ENCODE measurements at regions not wholly inside any gene's neighbourhood (a gene's known extent, or its start where the extent isn't known, plus 50 kb on each side); places are given as distances from the start of the nearest gene placed in this dataset.

GRCh38 chr20:48171071-48171470 is 385.8 kb upstream of the SULF2 start:
- 91% methylated on average over 6 of the region's 6 CpGs for WGBS
- 0 out of 2 replicates have a peak, but pooled peaks cover 4% of the 10 kb centered on the region for H3K9me3 ChIP-seq (ENCODE audit: insufficient read depth, low read depth, low read length)
- no peaks in the 10 kb centered on the region for H3K27me3 ChIP-seq (ENCODE audit: insufficient read depth, low read length)

GRCh38 chr20:48170625-48171024 is 385.3 kb upstream of the SULF2 start:
- no peaks in the 10 kb centered on the region for H3K36me3 ChIP-seq (ENCODE audit: insufficient read depth, low read length)
- H3K9ac ChIP-seq (ENCODE audit: low read depth, low read length): no peak overlapping the region
- H3K27ac ChIP-seq (ENCODE audit: low read depth, low read length): no peak overlapping the region
- 94% methylated on average over 2 of the region's 2 CpGs for WGBS
- no peak overlapping the region for H3K4me3 ChIP-seq (ENCODE audit: low read length)
- 0 out of 2 replicates have a peak, but pooled peaks cover 4% of the 10 kb centered on the region for H3K9me3 ChIP-seq (ENCODE audit: insufficient read depth, low read depth, low read length)
- H3K4me1 ChIP-seq (ENCODE audit: insufficient read depth, low read length): no peaks in the 10 kb centered on the region; the same call in 1 of the 2 replicates
- H3K27me3 ChIP-seq (ENCODE audit: insufficient read depth, low read length): no peaks in the 10 kb centered on the region

More at GRCh38 chr20:48171071-48171470, 385.8 kb upstream of the SULF2 start:
- no peak overlapping the region for H3K27ac ChIP-seq (ENCODE audit: low read depth, low read length)
- H3K36me3 ChIP-seq (ENCODE audit: insufficient read depth, low read length): no peaks in the 10 kb centered on the region
- no peak overlapping the region for H3K4me3 ChIP-seq (ENCODE audit: low read length)
- H3K9ac ChIP-seq (ENCODE audit: low read depth, low read length): no peak overlapping the region
- no peaks in the 10 kb centered on the region; the same call in 1 of the 2 replicates for H3K4me1 ChIP-seq (ENCODE audit: insufficient read depth, low read length)

- H3K4me1 ChIP-seq (ENCODE audit: insufficient read depth, low read length): no peaks in the 10 kb centered on the region; the same call in 1 of the 2 replicates
- no peak overlapping the region for H3K27ac ChIP-seq (ENCODE audit: low read depth, low read length)
- H3K27me3 ChIP-seq (ENCODE audit: insufficient read depth, low read length): no peaks in the 10 kb centered on the region
- H3K4me3 ChIP-seq (ENCODE audit: low read length): no peak overlapping the region
- H3K9me3 ChIP-seq (ENCODE audit: insufficient read depth, low read depth, low read length): 0 out of 2 replicates have a peak, but pooled peaks cover 4% of the 10 kb centered on the region
- H3K9ac ChIP-seq (ENCODE audit: low read depth, low read length): no peak overlapping the region
- 96% methylated on average over 15 of the region's 15 CpGs for WGBS
- H3K36me3 ChIP-seq (ENCODE audit: insufficient read depth, low read length): no peaks in the 10 kb centered on the region
These were observed 384.5 kb upstream of the SULF2 start for GRCh38 chr20:48169650-48170225.

- no peaks in the 10 kb centered on the region for H3K27me3 ChIP-seq (ENCODE audit: insufficient read depth, low read length)
- no peaks in the 10 kb centered on the region for H3K36me3 ChIP-seq (ENCODE audit: insufficient read depth, low read length)
- no peaks in the 10 kb centered on the region for H3K9me3 ChIP-seq (ENCODE audit: insufficient read depth, low read depth, low read length)
- no peak overlapping the region for H3K9ac ChIP-seq (ENCODE audit: low read depth, low read length)
- 85% methylated on average over 9 of the region's 10 CpGs for WGBS
- H3K27ac ChIP-seq (ENCODE audit: low read depth, low read length): no peak overlapping the region
- H3K4me3 ChIP-seq (ENCODE audit: low read length): no peak overlapping the region
- H3K4me1 ChIP-seq (ENCODE audit: insufficient read depth, low read length): no peaks in the 10 kb centered on the region; the same call in 1 of the 2 replicates
These were observed 381.0 kb upstream of the SULF2 start for GRCh38 chr20:48166082-48166835.

- no peak overlapping the region for H3K27ac ChIP-seq (ENCODE audit: low read depth, low read length)
- H3K9me3 ChIP-seq (ENCODE audit: insufficient read depth, low read depth, low read length): no peaks in the 10 kb centered on the region
- no peaks in the 10 kb centered on the region for H3K36me3 ChIP-seq (ENCODE audit: insufficient read depth, low read length)
- no peaks in the 10 kb centered on the region; the same call in 1 of the 2 replicates for H3K4me1 ChIP-seq (ENCODE audit: insufficient read depth, low read length)
- H3K27me3 ChIP-seq (ENCODE audit: insufficient read depth, low read length): no peaks in the 10 kb centered on the region
- H3K4me3 ChIP-seq (ENCODE audit: low read length): no peak overlapping the region
- 96% methylated on average over 9 of the region's 9 CpGs for WGBS
- no peak overlapping the region for H3K9ac ChIP-seq (ENCODE audit: low read depth, low read length)
These were observed 380.1 kb upstream of the SULF2 start for GRCh38 chr20:48165401-48165685.

- Histone ChIP-seq H3K27me3 (ENCODE audit: insufficient read depth, low read length) (no peaks in the 10 kb centered on the region), H3K27ac (ENCODE audit: low read depth, low read length) (no peak overlapping the region), H3K9me3 (ENCODE audit: insufficient read depth, low read depth, low read length) (no peaks in the 10 kb centered on the region), H3K36me3 (ENCODE audit: insufficient read depth, low read length) (no peaks in the 10 kb centered on the region), H3K9ac (ENCODE audit: low read depth, low read length) (no peak overlapping the region), H3K4me3 (ENCODE audit: low read length) (no peak overlapping the region), H3K4me1 (ENCODE audit: insufficient read depth, low read length) (no peaks in the 10 kb centered on the region; the same call in 1 of the 2 replicates)
- 81% methylated on average over 17 of the region's 17 CpGs for WGBS
These were observed 379.5 kb upstream of the SULF2 start for GRCh38 chr20:48164566-48165400.

- H3K9me3 ChIP-seq (ENCODE audit: insufficient read depth, low read depth, low read length): no peaks in the 10 kb centered on the region
- no peak overlapping the region for H3K4me3 ChIP-seq (ENCODE audit: low read length)
- 78% methylated on average over 7 of the region's 7 CpGs for WGBS
These were observed 378.8 kb upstream of the SULF2 start for GRCh38 chr20:48164034-48164433.

GRCh38 chr20:48163505-48163904 is 378.2 kb upstream of the SULF2 start:
- Histone ChIP-seq H3K4me3 (ENCODE audit: low read length) (no peak overlapping the region), H3K4me1 (ENCODE audit: insufficient read depth, low read length) (no peaks in the 10 kb centered on the region; the same call in 1 of the 2 replicates), H3K27me3 (ENCODE audit: insufficient read depth, low read length) (no peaks in the 10 kb centered on the region), H3K9ac (ENCODE audit: low read depth, low read length) (no peak overlapping the region), H3K36me3 (ENCODE audit: insufficient read depth, low read length) (no peaks in the 10 kb centered on the region), H3K27ac (ENCODE audit: low read depth, low read length) (no peak overlapping the region), H3K9me3 (ENCODE audit: insufficient read depth, low read depth, low read length) (no peaks in the 10 kb centered on the region)
- WGBS: 83% methylated on average over 7 of the region's 7 CpGs

More at GRCh38 chr20:48164034-48164433, 378.8 kb upstream of the SULF2 start:
- no peak overlapping the region for H3K9ac ChIP-seq (ENCODE audit: low read depth, low read length)
- no peaks in the 10 kb centered on the region for H3K27me3 ChIP-seq (ENCODE audit: insufficient read depth, low read length)
- H3K36me3 ChIP-seq (ENCODE audit: insufficient read depth, low read length): no peaks in the 10 kb centered on the region
- H3K27ac ChIP-seq (ENCODE audit: low read depth, low read length): no peak overlapping the region
- H3K4me1 ChIP-seq (ENCODE audit: insufficient read depth, low read length): no peaks in the 10 kb centered on the region; the same call in 1 of the 2 replicates

- Histone ChIP-seq H3K4me3 (ENCODE audit: low read length) (no peak overlapping the region), H3K9me3 (ENCODE audit: insufficient read depth, low read depth, low read length) (no peaks in the 10 kb centered on the region), H3K4me1 (ENCODE audit: insufficient read depth, low read length) (no peaks in the 10 kb centered on the region; the same call in 1 of the 2 replicates), H3K9ac (ENCODE audit: low read depth, low read length) (no peak overlapping the region), H3K27ac (ENCODE audit: low read depth, low read length) (no peak overlapping the region), H3K36me3 (ENCODE audit: insufficient read depth, low read length) (no peaks in the 10 kb centered on the region), H3K27me3 (ENCODE audit: insufficient read depth, low read length) (no peaks in the 10 kb centered on the region)
- WGBS: 95% methylated on average over 13 of the region's 13 CpGs
These were observed 377.3 kb upstream of the SULF2 start for GRCh38 chr20:48162621-48163020.

- 0 out of 2 replicates have a peak, but pooled peaks cover 7% of the 10 kb centered on the region for H3K9me3 ChIP-seq (ENCODE audit: insufficient read depth, low read depth, low read length)
- no peaks in the 10 kb centered on the region for H3K27me3 ChIP-seq (ENCODE audit: insufficient read depth, low read length)
- H3K27ac ChIP-seq (ENCODE audit: low read depth, low read length): no peak overlapping the region
- no peak overlapping the region for H3K4me3 ChIP-seq (ENCODE audit: low read length)
- H3K4me1 ChIP-seq (ENCODE audit: insufficient read depth, low read length): no peaks in the 10 kb centered on the region
- H3K9ac ChIP-seq (ENCODE audit: low read depth, low read length): no peak overlapping the region
- H3K36me3 ChIP-seq (ENCODE audit: insufficient read depth, low read length): no peaks in the 10 kb centered on the region
- 92% methylated on average over 11 of the region's 11 CpGs for WGBS
These were observed 374.1 kb upstream of the SULF2 start for GRCh38 chr20:48159145-48160008.
